Testis (tissue), 2 donors: ENCODE measurements at regions not wholly inside any gene's neighbourhood (a gene's known extent, or its start where the extent isn't known, plus 50 kb on each side); places are given as distances from the start of the nearest gene placed in this dataset.

ENCODE experiments used
- DNase-seq: peaks from one replicate; pipeline ENCODE4 v3.0.0-alpha.2; 2019
- H3K27ac ChIP-seq, 2 donors: fragments of 200-600 bp; sonication (generic); one replicate each; pipeline ENCODE4 v1.5.1; 2019
- H3K27me3 ChIP-seq: fragments of 200-600 bp; sonication (generic); one replicate; pipeline ENCODE4 v1.5.1; 2019
- H3K36me3 ChIP-seq: fragments of 200-600 bp; sonication (generic); one replicate; pipeline ENCODE4 v1.5.1; 2017; ENCODE audit warnings: low read depth; ENCODE audit errors: missing control alignments
- H3K4me1 ChIP-seq: fragments of 200-600 bp; sonication (generic); one replicate; pipeline ENCODE4 v1.5.1; 2019
- H3K4me3 ChIP-seq, 2 donors: fragments of 200-600 bp; sonication (generic); one replicate each; pipeline ENCODE4 v1.5.1; 2017 to 2019
- H3K9me3 ChIP-seq: fragments of 200-600 bp; sonication (generic); one replicate; pipeline ENCODE4 v1.5.1; 2017
- CTCF ChIP-seq, 3 experiments: fragments of 450-650 bp in 2 of 3; fragments of 200-600 bp in 1 of 3; sonication (generic) in 1 of 3; IDR thresholded peaks; one replicate each; pipeline ENCODE4 v1.5.1; 2016 to 2019; ENCODE audit warnings: antibody characterized with exemption in 3 of 3, mild to moderate bottlenecking in 2 of 3, moderate library complexity in 1 of 3
- POLR2A ChIP-seq: fragments of 450-650 bp; IDR thresholded peaks from one replicate; pipeline ENCODE4 v1.6.1; 2017; ENCODE audit warnings: antibody characterized with exemption, mild to moderate bottlenecking, moderate library complexity
- WGBS, 2 donors: methylation state at CpG; one replicate each; pipeline ENCODE4 v1.1.5; 2018; 5-methylcytosine and 5-hydroxymethylcytosine counted together
- intact Hi-C: fragments of 100-400 bp; cut with DNase I; formaldehyde crosslinking; loops from one replicate; pipeline ENCODE4 v1.15.1; 2023; ENCODE audit warnings: low total_unique reads

- no peaks in the 10 kb centered on the region for H3K27me3 ChIP-seq
- intact Hi-C loops = no loop called here
- H3K4me3 ChIP-seq = no peak overlapping the region
- H3K27ac ChIP-seq = no peak overlapping the region
- TF ChIP-seq POLR2A (no peak), CTCF (IDR thresholded peaks at IDR 0.05) (no peak)
- no peaks in the 10 kb centered on the region for H3K4me1 ChIP-seq
- no peaks in the 10 kb centered on the region for H3K9me3 ChIP-seq
- no peak for DNase-seq
- H3K36me3 ChIP-seq = no peaks in the 10 kb centered on the region
- WGBS, 2 donors = 94% methylated on average over 1 of the region's 1 CpG
These were observed 899.5 kb upstream of the CELF2 start for GRCh38 chr10:10118131-10118530.

GRCh38 chr10:10120671-10121070, 897.0 kb upstream of the CELF2 start:
- 34 to 35% methylated on average over 3 of the region's 3 CpGs for WGBS, 2 donors
- Histone ChIP-seq H3K4me1 (no peaks in the 10 kb centered on the region), H3K27ac (no peak overlapping the region), H3K4me3 (no peak overlapping the region), H3K36me3 (no peaks in the 10 kb centered on the region), H3K9me3 (no peaks in the 10 kb centered on the region), H3K27me3 (no peaks in the 10 kb centered on the region)
- DNase-seq = no peak
- TF ChIP-seq CTCF (IDR thresholded peaks at IDR 0.05) = no peak
- TF ChIP-seq POLR2A = no peak
- intact Hi-C loops = no loop called here

GRCh38 chr10:10125676-10126075, 892.0 kb upstream of the CELF2 start:
- Histone ChIP-seq H3K27ac (no peak overlapping the region), H3K36me3 (no peaks in the 10 kb centered on the region), H3K4me1 (no peaks in the 10 kb centered on the region), H3K9me3 (no peaks in the 10 kb centered on the region), H3K27me3 (no peaks in the 10 kb centered on the region), H3K4me3 (no peak overlapping the region)
- TF ChIP-seq POLR2A (no peak), CTCF (IDR thresholded peaks at IDR 0.05) (no peak)
- intact Hi-C loops = no loop called here
- WGBS, 2 donors = 79 to 80% methylated on average over 4 of the region's 4 CpGs
- no peak for DNase-seq

- Histone ChIP-seq H3K9me3 (no peaks in the 10 kb centered on the region), H3K27ac (no peak overlapping the region), H3K36me3 (no peaks in the 10 kb centered on the region), H3K4me1 (no peaks in the 10 kb centered on the region), H3K4me3 (no peak overlapping the region), H3K27me3 (no peaks in the 10 kb centered on the region)
- intact Hi-C loops = no loop called here
- WGBS, 2 donors = 99 to 100% methylated on average over 3 of the region's 3 CpGs
- no peak for DNase-seq
- TF ChIP-seq POLR2A (no peak), CTCF (IDR thresholded peaks at IDR 0.05) (no peak)
These were observed 891.5 kb upstream of the CELF2 start for GRCh38 chr10:10126218-10126617.

- Histone ChIP-seq H3K4me3 (no peak overlapping the region), H3K27ac (no peak overlapping the region), H3K36me3 (no peaks in the 10 kb centered on the region), H3K27me3 (no peaks in the 10 kb centered on the region), H3K9me3 (no peaks in the 10 kb centered on the region), H3K4me1 (no peaks in the 10 kb centered on the region)
- intact Hi-C loops = no loop called here
- no peak for DNase-seq
- TF ChIP-seq POLR2A (no peak), CTCF (IDR thresholded peaks at IDR 0.05) (no peak)
- WGBS, 2 donors = 82 to 90% methylated on average over 3 of the region's 3 CpGs
These were observed 889.3 kb upstream of the CELF2 start for GRCh38 chr10:10128387-10128786.
